ENCODE measurements at regions not wholly inside any gene's neighbourhood (a gene's known extent, or its start where the extent isn't known, plus 50 kb on each side); places are given as distances from the start of the nearest gene placed in this dataset.
"Not testable (repeated sequence)": the region's sequence is repeated elsewhere in the genome, so short reads cannot be mapped to it uniquely, and the experiment has no call there.

DNA sequence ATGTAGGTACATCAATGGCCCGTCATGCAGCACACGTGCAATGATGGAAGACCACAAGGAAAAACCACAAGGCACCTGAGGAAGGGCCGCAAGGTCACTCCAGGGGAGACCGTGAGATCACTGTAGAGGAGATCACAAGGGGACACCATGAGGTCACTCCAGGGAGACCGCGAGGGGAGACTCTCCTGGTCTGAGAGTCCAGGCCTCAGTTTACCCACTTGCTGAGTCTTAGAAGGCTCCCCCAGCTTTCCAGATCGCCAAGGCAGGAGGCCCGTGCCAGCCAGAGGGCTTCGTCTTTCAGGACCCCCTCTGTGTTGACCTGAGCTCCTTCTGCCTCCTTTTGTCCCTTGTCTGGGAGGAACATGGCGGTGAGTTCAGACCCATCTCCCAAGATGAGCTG is 232.2 kb downstream of the ERMARD start:
- DNase-seq (ENCODE audit: low read depth): no peak

GRCh38 chr6:169982461-169983386 is 231.3 kb downstream of the ERMARD start:
- no peak for DNase-seq (ENCODE audit: low read depth)

- DNase-seq (ENCODE audit: low read depth): no peak
These were observed 230.5 kb downstream of the ERMARD start for GRCh38 chr6:169981969-169982368.

GRCh38 chr6:169981568-169981967 is 230.1 kb downstream of the ERMARD start:
- no peak for DNase-seq (ENCODE audit: low read depth)

DNA sequence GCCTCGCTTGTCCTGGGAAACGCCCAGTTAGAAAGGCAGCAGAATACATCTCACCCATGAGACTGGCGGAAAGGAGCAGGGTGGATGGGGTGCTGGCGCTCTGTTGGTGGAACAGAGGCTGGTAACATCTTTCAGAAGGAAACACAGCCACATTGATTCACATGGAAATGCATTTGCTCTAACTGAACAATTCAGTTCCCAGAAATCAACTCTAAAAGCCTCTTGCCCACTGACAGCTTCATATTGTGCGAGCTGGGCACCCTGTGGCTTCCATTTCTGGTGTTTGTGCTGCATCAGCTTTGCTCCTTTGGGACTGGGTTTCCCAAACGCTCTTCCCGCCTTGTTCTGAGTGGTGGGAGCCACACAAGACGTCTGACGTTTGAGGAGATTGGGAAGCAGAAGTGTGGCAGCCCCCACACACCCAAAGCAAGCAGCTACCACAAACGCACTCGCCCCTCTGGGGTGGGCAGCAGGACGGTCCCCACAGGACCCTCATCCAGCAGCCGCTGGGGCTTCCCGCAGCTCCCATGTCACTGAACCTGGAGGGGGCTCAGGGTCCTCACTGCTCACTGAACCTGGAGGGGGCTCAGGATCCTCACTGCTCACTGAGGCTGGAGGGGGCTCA is 229.5 kb downstream of the ERMARD start:
- DNase-seq (ENCODE audit: low read depth): no peak

DNA sequence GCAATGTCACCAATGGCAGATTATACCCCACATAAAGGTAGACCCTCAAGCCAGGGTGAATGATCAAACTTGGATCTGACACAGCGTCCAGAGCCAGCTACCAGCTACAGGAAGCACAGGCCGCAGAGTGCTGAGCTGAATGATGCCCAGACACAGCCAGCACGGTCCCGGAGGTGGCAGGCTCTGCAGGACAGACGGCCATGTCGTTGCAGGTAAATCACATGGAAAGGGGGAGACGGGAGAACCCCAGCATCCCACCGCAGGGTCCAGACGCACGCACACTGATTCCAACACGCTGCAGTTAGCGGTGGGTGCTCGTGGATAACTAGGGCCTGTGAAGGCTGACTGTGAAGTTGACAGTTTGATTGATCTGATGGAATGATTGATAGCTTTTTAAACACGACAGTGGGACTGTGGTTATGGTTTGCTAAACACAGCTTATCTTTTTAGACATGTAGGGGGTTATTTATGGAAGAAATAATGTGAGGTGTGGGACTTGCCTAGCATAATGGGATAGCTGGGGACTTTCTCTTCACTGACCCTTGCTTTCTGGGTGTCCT is 228.5 kb downstream of the ERMARD start:
- no peak for DNase-seq (ENCODE audit: low read depth)

DNA sequence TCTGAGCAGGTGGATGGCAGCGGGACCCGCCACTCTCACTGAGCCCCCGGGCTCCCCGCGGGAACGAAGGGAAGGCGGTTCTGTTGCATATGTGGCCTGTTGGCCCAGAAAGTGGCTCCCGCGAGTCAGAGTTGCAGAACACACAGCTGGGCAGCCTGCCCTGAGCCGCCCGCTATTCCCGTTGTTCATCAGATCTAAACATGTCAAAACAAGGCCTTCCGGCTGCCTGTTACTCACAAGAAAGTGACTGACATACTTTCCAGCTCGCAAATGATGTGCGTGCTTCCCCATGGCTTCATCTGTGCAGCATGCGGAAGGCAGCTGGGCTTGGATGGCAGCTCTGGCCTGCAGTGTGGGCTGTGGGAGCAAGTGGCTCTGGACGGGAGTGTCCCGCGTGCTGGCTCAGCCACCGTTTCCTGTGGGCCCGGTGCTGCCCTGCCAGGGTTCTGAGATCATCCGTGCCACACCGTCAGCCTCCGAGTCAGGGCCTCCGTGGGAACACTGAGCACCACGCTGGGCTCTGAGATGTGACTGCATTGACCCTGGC is 227.3 kb downstream of the ERMARD start:
- peak; percentile 94 for DNase-seq (ENCODE audit: low read depth)

GRCh38 chr6:169977434-169978265 is 226.2 kb downstream of the ERMARD start:
- DNase-seq (ENCODE audit: low read depth): no peak

- DNase-seq (ENCODE audit: low read depth): peak; percentile 88
These were observed 225.1 kb downstream of the ERMARD start for GRCh38 chr6:169976301-169977081.

- DNase-seq (ENCODE audit: low read depth): no peak
These were observed 224.3 kb downstream of the ERMARD start for GRCh38 chr6:169975701-169976100.

DNA sequence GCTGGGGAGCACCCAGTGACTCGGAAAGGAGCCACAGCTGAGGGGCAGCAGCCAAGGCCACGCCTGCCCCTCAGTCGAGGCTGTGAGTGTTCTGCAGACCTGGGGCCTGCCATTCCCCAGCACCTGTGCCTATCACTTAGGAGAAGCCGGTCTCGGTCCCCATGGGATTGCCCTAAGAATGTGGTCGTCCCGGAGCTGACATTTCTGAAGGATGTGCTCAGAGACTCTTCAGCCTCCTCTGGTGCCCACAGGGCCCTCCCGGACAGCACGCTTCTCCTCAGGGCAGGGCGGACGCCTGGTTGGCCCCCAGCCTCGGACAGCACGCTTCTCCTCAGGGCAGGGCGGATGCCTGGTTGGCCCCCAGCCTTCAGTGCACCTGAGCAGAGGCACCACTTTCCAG is 223.9 kb downstream of the ERMARD start:
- no peak for DNase-seq (ENCODE audit: low read depth)

DNA sequence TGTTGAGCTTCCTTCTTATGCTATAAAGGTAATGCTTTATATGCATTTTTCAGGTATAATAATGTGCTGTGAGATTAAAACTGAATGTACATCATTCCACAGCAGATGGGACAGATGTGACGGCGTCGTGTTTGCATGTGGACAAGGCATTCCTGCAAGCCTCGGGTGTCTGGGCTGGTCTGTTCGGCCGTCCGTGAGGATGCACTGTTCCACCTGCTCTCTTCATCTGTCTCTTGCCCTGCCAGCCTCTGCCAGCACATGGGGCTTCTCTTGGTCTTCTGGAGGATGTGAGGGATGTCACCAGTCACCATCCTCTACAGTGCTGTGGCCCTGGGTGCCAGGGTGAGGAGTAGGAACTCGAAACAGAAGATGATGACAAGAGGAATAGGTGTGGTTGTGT is 223.2 kb downstream of the ERMARD start:
- no peak for DNase-seq (ENCODE audit: low read depth)

GRCh38 chr6:169973588-169974467 is 222.4 kb downstream of the ERMARD start:
- DNase-seq (ENCODE audit: low read depth): not testable (repeated sequence)

GRCh38 chr6:169972736-169973135 is 221.3 kb downstream of the ERMARD start:
- no peak for DNase-seq (ENCODE audit: low read depth)

- no peak for DNase-seq (ENCODE audit: low read depth)
These were observed 220.8 kb downstream of the ERMARD start for GRCh38 chr6:169972101-169972651.

DNA sequence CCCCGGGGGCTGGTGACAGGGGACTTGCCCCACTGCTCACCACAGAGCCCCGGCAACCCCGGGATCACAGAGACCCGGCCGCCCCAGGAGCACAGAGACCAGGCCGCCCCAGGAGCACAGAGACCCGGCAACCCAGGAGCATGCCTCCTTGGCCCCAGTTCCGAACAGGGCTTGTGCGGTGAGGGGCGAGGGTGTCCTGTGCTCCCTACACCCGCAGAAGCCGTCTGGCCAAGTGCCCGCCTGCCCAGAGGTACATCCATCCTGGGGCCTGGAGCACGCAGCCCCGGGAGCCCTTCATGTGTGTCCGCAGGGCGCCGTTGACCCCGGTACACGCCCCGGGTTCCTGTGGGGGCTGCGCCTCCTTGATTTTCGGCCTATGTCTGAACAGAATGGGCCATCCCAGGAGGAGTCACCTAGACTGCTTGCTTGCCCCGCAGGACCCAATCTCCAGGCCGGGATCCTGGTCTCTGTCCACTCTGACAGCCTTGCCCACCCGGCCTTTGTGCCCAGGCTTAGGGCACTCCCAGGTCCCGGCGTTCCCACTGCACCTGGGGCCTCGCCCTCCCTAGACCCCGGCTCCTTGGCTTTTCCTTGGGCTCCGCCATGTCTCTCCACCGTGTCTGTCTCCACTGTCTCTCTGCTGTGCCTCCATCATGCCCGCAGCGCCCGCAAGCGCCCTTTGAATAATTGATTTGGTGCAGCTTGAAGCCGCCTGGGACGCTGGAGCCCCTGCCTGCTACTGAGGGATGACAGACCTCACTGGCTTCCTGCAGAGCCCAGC is 219.8 kb downstream of the ERMARD start:
- DNase-seq (ENCODE audit: low read depth): no peak

DNA sequence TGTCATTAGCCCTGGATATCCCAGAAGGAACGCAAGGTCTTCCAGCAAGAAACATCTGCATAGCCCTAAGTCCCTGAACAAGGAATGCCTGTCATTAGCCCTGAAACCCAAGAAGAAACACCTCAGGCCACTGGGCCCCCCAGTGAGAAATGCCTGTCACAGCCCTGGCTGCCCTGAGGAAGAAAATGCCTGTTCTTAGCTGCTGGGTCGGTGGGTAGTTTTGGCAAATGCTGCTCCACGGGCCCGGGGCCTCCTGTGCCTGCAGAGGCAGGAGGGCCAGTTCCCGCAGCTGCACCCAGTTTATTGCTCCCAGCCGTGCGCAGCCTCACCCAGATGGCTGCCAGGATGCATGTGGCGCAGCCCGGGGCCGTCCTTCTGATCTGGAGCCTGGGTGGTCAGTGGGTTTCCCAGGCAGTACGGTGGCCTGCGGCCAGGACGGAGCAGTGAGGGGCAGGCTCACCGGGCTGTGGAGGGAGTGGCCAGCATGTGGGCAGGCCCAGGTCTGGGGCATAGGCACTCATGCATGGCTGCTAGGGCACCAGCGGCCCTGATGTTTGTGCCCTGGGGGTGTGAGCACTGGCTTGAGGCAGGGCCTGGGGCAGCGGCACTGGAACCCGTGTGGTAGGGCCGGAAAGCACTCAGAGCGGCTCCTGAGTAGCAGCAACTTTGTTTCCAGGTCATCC is 219.0 kb downstream of the ERMARD start:
- DNase-seq (ENCODE audit: low read depth): peak; percentile 53
